GM21360 (cell line): ENCODE measurements at regions not wholly inside any gene's neighbourhood (a gene's known extent, or its start where the extent isn't known, plus 50 kb on each side); places are given as distances from the start of the nearest gene placed in this dataset.

ENCODE experiments used
- ATAC-seq: cut with Tn5 transposase; IDR thresholded peaks from one replicate; pipeline ENCODE4 v1.9.1; 2021; ENCODE audit warnings: mild to moderate bottlenecking, moderate library complexity; ENCODE audit not compliant: unreplicated experiment

- ATAC-seq = peak; percentile 85
These were observed 98.6 kb downstream of the BCL2L11 start for GRCh38 chr2:111219285-111219684.

GRCh38 chr2:111219734-111220505, 99.2 kb downstream of the BCL2L11 start:
- no peak for ATAC-seq

- no peak for ATAC-seq
These were observed 100.2 kb downstream of the BCL2L11 start for GRCh38 chr2:111220962-111221361.

- no peak for ATAC-seq
These were observed 101.0 kb downstream of the BCL2L11 start for GRCh38 chr2:111221701-111222100.

GRCh38 chr2:111222204-111222866, 101.6 kb downstream of the BCL2L11 start:
- no peak for ATAC-seq

GRCh38 chr2:111225856-111226255, 105.1 kb downstream of the BCL2L11 start:
- no peak for ATAC-seq

- no peak for ATAC-seq
These were observed 106.4 kb downstream of the BCL2L11 start for GRCh38 chr2:111226876-111227700.

GRCh38 chr2:111227716-111228141, 107.0 kb downstream of the BCL2L11 start:
- ATAC-seq = no peak

GRCh38 chr2:111231532-111232252, 111.0 kb downstream of the BCL2L11 start:
- no peak for ATAC-seq

GRCh38 chr2:111235192-111236015, 114.7 kb downstream of the BCL2L11 start:
- ATAC-seq = no peak

- ATAC-seq = no peak
These were observed 115.3 kb downstream of the BCL2L11 start for GRCh38 chr2:111236025-111236424.

- no peak for ATAC-seq
These were observed 117.6 kb downstream of the BCL2L11 start for GRCh38 chr2:111238296-111238695.

- ATAC-seq = peak; percentile 86
These were observed 118.4 kb downstream of the BCL2L11 start for GRCh38 chr2:111239107-111239506.

- no peak for ATAC-seq
These were observed 119.0 kb downstream of the BCL2L11 start for GRCh38 chr2:111239581-111240249.

- ATAC-seq = no peak
These were observed 122.6 kb downstream of the BCL2L11 start for GRCh38 chr2:111243295-111243694.

GRCh38 chr2:111244864-111245263, 124.2 kb downstream of the BCL2L11 start:
- no peak for ATAC-seq

GRCh38 chr2:111246620-111247061, 125.9 kb downstream of the BCL2L11 start:
- no peak for ATAC-seq

GRCh38 chr2:111247491-111247890, 126.8 kb downstream of the BCL2L11 start:
- ATAC-seq = no peak

- no peak for ATAC-seq
These were observed 129.1 kb downstream of the BCL2L11 start for GRCh38 chr2:111249806-111250205.
